Natural killer cell (primary cell): ENCODE measurements at regions not wholly inside any gene's neighbourhood (a gene's known extent, or its start where the extent isn't known, plus 50 kb on each side); places are given as distances from the start of the nearest gene placed in this dataset.

Experiments
- ATAC-seq, 3 donors: fragments of 150-1000 bp in 2 of 3; fragments of 200-7000 bp in 1 of 3; cut with Tn5 transposase; 1 replicate in 1 of 3; 2 replicates in 2 of 3; pipeline ENCODE4 v1.10.0; 2021; ENCODE audit warnings: mild to moderate bottlenecking in 2 of 3, moderate library complexity in 2 of 3
- DNase-seq, 2 donors: peaks; one replicate each; pipeline versions ENCODE4 v3.0.0 to v3.0.0-alpha.2; 2013 to 2021; ENCODE audit warnings: mixed read lengths in 1 of 2
- H3K27ac ChIP-seq: one replicate; pipeline ENCODE4 v1.5.1; 2013; ENCODE audit warnings: mild to moderate bottlenecking, low read length
- H3K27me3 ChIP-seq: one replicate; pipeline ENCODE4 v1.6.1; 2013; ENCODE audit warnings: low read length; ENCODE audit not compliant: control insufficient read depth, insufficient read depth
- H3K36me3 ChIP-seq: one replicate; pipeline ENCODE4 v1.6.1; 2013; ENCODE audit warnings: low read length; ENCODE audit not compliant: control insufficient read depth, insufficient read depth
- H3K4me1 ChIP-seq: one replicate; pipeline ENCODE4 v1.6.1; 2013; ENCODE audit warnings: low read length; ENCODE audit not compliant: control insufficient read depth, insufficient read depth
- H3K4me3 ChIP-seq: one replicate; pipeline ENCODE4 v1.5.1; 2013; ENCODE audit warnings: low read length
- H3K9me3 ChIP-seq: one replicate; pipeline ENCODE4 v1.6.1; 2013; ENCODE audit warnings: low read length; ENCODE audit not compliant: control insufficient read depth, insufficient read depth
- H3K27ac Mint-ChIP-seq, 2 donors: one replicate each; pipeline ENCODE4 v1.8.0; 2022; ENCODE audit warnings: mild to moderate bottlenecking in 2 of 2, mixed read lengths in 2 of 2, moderate library complexity in 1 of 2
- H3K27me3 Mint-ChIP-seq, 2 donors: one replicate each; pipeline ENCODE4 v1.8.0; 2022; ENCODE audit warnings: low read depth in 2 of 2, mixed read lengths in 2 of 2
- H3K36me3 Mint-ChIP-seq: one replicate; pipeline ENCODE4 v1.8.0; 2022; ENCODE audit warnings: mixed read lengths
- H3K4me1 Mint-ChIP-seq, 2 donors: one replicate each; pipeline ENCODE4 v1.8.0; 2022; ENCODE audit warnings: mixed read lengths in 2 of 2
- H3K4me3 Mint-ChIP-seq: one replicate; pipeline ENCODE4 v1.8.0; 2022; ENCODE audit warnings: mild to moderate bottlenecking, moderate library complexity, mixed read lengths
- H3K9me3 Mint-ChIP-seq, 2 donors: one replicate each; pipeline ENCODE4 v1.8.0; 2022; ENCODE audit warnings: mixed read lengths in 2 of 2
- CTCF ChIP-seq: fragments of 200-600 bp; IDR thresholded peaks from one replicate; pipeline ENCODE4 v1.8.0; 2022; ENCODE audit warnings: antibody characterized with exemption
- WGBS: methylation state at CpG from one replicate; pipeline ENCODE4 v1.1.7; 2013; ENCODE audit warnings: missing lambda C conversion rate; ENCODE audit not compliant: insufficient coverage; 5-methylcytosine and 5-hydroxymethylcytosine counted together
- intact Hi-C: fragments of 100-400 bp; cut with micrococcal nuclease; formaldehyde crosslinking; loops from one replicate; pipeline ENCODE4 v1.14.2; 2022

GRCh38 chr6:167649476-167649875 lies 177.2 kb upstream of the AFDN start:
- intact Hi-C loops = no loop called here
- H3K9me3 ChIP-seq = peaks cover 3% of the 10 kb centered on the region
- no peaks in the 10 kb centered on the region for H3K4me1 ChIP-seq
- no peak overlapping the region for H3K4me3 ChIP-seq
- Mint-ChIP-seq H3K27ac (no peak overlapping the region), H3K27me3 (peaks cover 4 to 13% of the 10 kb centered on the region in 2 donors), H3K9me3 (no peaks in the 10 kb centered on the region), H3K4me3 (no peak overlapping the region), H3K4me1 (no peaks in the 10 kb centered on the region), H3K36me3 (no peaks in the 10 kb centered on the region)
- no peak overlapping the region for H3K27ac ChIP-seq
- H3K27me3 ChIP-seq = no peaks in the 10 kb centered on the region
- no peaks in the 10 kb centered on the region for H3K36me3 ChIP-seq
- 90% methylated on average over 7 of the region's 8 CpGs for WGBS
- DNase-seq (no peak), ATAC-seq (no peak)
- no peak for TF ChIP-seq CTCF

- Mint-ChIP-seq H3K4me1 (no peaks in the 10 kb centered on the region), H3K27me3 (peaks cover 0 to 4% of the 10 kb centered on the region in 2 donors), H3K36me3 (no peaks in the 10 kb centered on the region), H3K27ac (no peak overlapping the region), H3K9me3 (no peaks in the 10 kb centered on the region), H3K4me3 (no peak overlapping the region)
- no peak overlapping the region for H3K27ac ChIP-seq
- H3K4me3 ChIP-seq = no peak overlapping the region
- TF ChIP-seq CTCF = no peak
- H3K27me3 ChIP-seq = no peaks in the 10 kb centered on the region
- peaks cover 3% of the 10 kb centered on the region for H3K9me3 ChIP-seq
- 82% methylated on average over 12 of the region's 12 CpGs for WGBS
- no peaks in the 10 kb centered on the region for H3K36me3 ChIP-seq
- intact Hi-C loops = no loop called here
- ATAC-seq (no peak), DNase-seq (no peak)
- no peaks in the 10 kb centered on the region for H3K4me1 ChIP-seq
These were observed 175.9 kb upstream of the AFDN start for GRCh38 chr6:167650730-167651317.

GRCh38 chr6:167651318-167652041 lies 175.2 kb upstream of the AFDN start:
- no peak for DNase-seq
- Mint-ChIP-seq H3K4me1 (no peaks in the 10 kb centered on the region), H3K27ac (no peak overlapping the region), H3K36me3 (no peaks in the 10 kb centered on the region), H3K4me3 (no peak overlapping the region), H3K27me3 (no peaks in the 10 kb centered on the region), H3K9me3 (no peaks in the 10 kb centered on the region)
- peaks cover 3% of the 10 kb centered on the region for H3K9me3 ChIP-seq
- H3K27me3 ChIP-seq = no peaks in the 10 kb centered on the region
- ATAC-seq = peak in 1 of 3 donors; percentile 44
- H3K4me1 ChIP-seq = no peaks in the 10 kb centered on the region
- no peak overlapping the region for H3K27ac ChIP-seq
- 89% methylated on average over 10 of the region's 10 CpGs for WGBS
- H3K36me3 ChIP-seq = no peaks in the 10 kb centered on the region
- no peak overlapping the region for H3K4me3 ChIP-seq
- TF ChIP-seq CTCF = no peak
- intact Hi-C loops = no loop called here
